GM18907 (cell line): ENCODE measurements at regions not wholly inside any gene's neighbourhood (a gene's known extent, or its start where the extent isn't known, plus 50 kb on each side); places are given as distances from the start of the nearest gene placed in this dataset.
"Not testable (repeated sequence)": the region's sequence is repeated elsewhere in the genome, so short reads cannot be mapped to it uniquely, and the experiment has no call there.

Source experiments
- ATAC-seq: cut with Tn5 transposase; IDR thresholded peaks from one replicate; pipeline ENCODE4 v1.9.1; 2021; ENCODE audit warnings: mild to moderate bottlenecking, moderate library complexity; ENCODE audit not compliant: unreplicated experiment

- no peak for ATAC-seq
Measured at GRCh38 chr1:67908250-67908936, 75.1 kb upstream of the GNG12 start.

GRCh38 chr1:67907467-67907866 is 74.2 kb upstream of the GNG12 start:
- ATAC-seq = not testable (repeated sequence)

DNA sequence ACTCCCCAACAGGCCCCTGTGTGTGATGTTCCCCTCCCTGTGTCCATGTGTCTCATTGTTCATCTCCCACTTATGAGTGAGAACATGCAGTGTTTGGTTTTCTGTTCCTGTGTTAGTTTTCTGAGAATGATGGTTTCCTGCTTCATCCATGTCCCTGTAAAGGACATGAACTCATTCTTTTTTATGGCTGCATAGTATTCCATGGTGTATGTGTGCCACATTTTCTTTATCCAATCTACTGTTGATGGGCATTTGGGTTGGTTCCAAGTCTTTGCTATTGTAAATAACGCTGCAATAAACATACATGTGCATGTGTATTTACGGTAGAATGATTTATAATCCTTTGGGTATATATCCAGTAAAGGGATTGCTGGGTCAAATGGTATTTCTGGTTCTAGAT is 72.7 kb upstream of the GNG12 start:
- not testable (repeated sequence) for ATAC-seq

DNA sequence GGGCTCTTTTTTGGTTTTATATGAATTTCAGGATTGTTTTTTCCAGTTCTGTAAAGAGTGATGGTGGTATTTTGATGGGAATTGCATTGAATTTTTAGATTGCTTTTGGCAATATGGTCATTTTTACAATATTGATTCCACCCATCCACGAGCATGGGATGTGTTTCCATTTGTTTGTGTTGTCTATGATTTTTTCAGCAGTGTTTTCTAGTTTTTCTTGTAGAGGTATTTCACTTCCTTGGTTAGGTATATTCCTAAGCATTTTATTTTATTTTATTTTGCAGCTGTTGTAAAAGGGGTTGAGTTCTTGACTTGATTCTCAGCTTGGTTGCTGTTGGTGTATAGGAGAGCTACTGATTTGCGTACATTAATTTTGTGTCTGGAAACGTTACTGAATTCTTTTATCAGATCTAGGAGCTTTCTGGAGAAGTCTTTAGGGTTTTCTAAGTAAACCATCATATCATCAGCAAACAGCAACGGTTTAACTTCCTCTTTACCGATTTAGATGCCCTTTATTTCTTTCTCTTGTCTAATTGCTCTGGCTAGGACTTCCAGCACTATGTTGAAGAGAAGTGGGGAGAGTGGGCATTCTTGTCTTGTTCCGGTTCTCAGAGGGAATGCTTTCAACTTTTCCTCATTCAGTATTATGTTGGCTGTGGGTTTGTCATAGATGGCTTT is 69.4 kb upstream of the GNG12 start:
- not testable (repeated sequence) for ATAC-seq

GRCh38 chr1:67898033-67898726 is 64.9 kb upstream of the GNG12 start:
- ATAC-seq = peak; percentile 24

GRCh38 chr1:67897270-67897949 is 64.1 kb upstream of the GNG12 start:
- ATAC-seq = peak; percentile 47

DNA sequence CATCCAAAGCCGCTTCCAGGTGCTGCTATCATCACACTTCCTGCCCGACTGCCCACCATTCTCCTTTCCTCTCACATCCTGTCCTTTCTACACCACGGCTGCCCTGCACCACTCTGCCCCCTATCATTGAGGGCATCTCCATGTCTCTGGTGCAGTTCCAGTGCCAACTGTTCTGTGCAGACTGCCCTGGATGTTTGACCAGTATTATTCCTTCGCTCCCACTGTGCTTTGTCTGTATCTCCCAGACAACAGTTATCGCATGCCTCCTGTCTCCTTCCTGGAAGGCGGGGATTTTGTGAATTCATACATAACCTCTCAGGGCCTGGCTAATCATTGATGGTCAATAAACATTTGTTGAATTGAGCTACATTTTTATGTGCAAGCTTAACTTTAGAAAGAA is 63.6 kb upstream of the GNG12 start:
- ATAC-seq = peak; percentile 20

DNA sequence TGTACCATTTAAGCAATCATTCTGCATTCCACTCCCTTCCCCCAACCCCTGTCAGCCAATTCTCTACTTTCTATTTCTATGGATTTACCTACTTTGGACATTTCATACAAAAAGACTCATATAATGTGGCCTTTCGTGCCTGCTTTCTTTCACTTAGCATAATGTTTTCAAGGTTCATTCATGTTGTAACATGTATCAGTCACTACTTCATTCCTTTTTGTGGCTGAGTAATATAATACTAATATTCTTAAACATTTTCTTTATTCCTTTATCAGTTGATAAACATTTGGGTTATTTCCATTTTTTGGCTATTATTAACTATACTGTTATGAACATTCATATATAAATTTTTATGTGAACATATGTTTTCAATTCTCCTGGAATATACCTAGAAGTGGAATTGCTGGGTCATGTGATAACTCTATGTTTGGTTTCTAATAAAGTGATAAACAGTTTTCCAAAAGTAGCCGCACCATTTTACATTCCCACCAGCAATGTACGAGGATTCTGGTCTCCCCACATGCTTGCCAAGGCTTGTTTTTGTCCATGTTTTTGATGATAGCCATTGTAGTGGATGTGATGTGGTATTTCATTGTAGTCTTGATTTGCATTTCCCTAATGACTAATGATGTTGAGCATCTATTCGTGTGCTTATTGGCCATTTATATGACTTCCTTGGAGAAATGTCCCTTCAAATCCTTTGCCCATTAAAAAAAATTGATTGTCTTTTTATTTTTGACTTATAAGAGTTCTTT is 61.9 kb upstream of the GNG12 start:
- ATAC-seq = no peak

DNA sequence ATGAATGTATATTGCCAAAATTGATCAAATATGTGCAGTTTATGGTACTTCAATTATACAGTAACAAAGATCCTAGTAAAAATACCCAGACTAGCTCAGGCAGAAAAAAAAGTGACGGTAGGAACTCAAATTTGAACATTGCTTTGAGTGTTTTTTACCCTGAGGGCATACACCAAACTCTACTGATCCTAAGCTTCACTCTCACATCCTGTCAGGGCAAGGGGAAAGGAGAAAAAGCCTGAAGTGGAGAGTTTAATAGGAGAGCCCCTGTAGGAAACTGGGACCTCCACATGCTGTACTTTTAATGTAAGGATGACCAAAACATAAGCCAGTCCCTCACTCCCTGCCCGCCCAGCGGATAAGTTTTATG is 59.8 kb upstream of the GNG12 start:
- ATAC-seq = no peak

GRCh38 chr1:67892476-67893125 is 59.3 kb upstream of the GNG12 start:
- no peak for ATAC-seq

GRCh38 chr1:67890857-67891256 is 57.6 kb upstream of the GNG12 start:
- no peak for ATAC-seq

DNA sequence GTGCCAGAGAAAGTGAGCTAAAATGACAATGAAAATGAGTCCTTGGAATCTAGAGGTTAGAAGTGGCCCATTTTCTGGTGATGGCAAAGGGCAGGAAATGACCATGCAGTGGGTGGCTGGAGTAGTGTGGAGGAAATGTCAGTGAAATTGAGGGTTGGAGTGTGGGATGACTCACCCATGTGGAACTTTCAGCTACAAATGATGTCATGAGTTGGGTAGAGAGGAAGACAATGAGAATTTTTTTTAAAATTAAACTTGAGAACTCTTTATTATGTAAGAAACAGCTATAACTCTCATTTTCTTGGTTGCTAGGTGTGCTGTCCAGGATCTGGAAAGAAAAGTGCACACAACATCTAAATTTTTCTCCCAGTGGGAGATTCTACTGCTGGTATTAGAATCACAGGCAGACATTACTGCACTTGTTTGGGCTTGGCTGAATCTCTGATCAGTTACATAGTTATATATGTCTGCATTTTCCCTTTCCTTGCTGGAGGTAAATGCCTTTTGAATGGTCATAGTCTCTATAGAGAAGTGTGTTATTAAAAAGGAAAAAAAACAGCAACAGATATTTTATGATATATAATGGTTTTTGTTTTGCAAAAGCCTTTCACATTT is 56.8 kb upstream of the GNG12 start:
- ATAC-seq = no peak

- ATAC-seq = no peak
Measured at GRCh38 chr1:67889466-67889865, 56.2 kb upstream of the GNG12 start.

- no peak for ATAC-seq
Measured at GRCh38 chr1:67888216-67889106, 55.2 kb upstream of the GNG12 start.

DNA sequence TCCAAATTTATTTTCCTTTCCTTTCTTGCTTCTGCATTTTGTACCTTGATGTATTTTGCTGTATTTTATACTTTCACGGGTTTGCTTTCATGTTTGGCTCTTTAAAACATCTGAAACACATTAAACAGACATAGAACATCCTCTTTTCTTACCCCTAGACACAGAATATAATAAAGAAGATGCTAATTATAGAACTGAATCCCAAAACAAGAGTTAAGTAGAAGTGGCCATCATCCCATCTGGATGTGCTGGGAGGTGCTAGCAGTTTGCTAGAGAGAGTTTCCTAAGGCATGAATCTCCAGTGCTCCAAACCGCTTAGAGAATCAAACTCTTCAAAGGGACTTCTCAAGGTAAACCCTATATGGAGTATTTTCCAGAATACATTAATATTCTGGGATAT is 53.9 kb upstream of the GNG12 start:
- no peak for ATAC-seq

GRCh38 chr1:67886076-67886475 is 52.8 kb upstream of the GNG12 start:
- ATAC-seq = no peak

GRCh38 chr1:67883069-67883468 is 49.8 kb upstream of the GNG12 start:
- ATAC-seq = no peak
